Vagina (tissue), 2 donors: ENCODE measurements at regions not wholly inside any gene's neighbourhood (a gene's known extent, or its start where the extent isn't known, plus 50 kb on each side); places are given as distances from the start of the nearest gene placed in this dataset.

ENCODE experiments used
- POLR2A ChIP-seq, 2 donors: fragments of 450-650 bp; IDR thresholded peaks; one replicate each; pipeline ENCODE4 v1.6.1; 2017; ENCODE audit warnings: antibody characterized with exemption in 2 of 2, mild to moderate bottlenecking in 2 of 2, moderate library complexity in 2 of 2
- TF ChIP-seq, protein P1 (sequence below), 3 experiments: fragments of 450-650 bp in 2 of 3; fragments of 200-600 bp in 1 of 3; sonication (generic) in 1 of 3; IDR thresholded peaks; one replicate each; pipeline ENCODE4 v1.5.1; 2017 to 2019; ENCODE audit warnings: antibody characterized with exemption in 3 of 3, mild to moderate bottlenecking in 2 of 3, moderate library complexity in 2 of 3

DNA sequence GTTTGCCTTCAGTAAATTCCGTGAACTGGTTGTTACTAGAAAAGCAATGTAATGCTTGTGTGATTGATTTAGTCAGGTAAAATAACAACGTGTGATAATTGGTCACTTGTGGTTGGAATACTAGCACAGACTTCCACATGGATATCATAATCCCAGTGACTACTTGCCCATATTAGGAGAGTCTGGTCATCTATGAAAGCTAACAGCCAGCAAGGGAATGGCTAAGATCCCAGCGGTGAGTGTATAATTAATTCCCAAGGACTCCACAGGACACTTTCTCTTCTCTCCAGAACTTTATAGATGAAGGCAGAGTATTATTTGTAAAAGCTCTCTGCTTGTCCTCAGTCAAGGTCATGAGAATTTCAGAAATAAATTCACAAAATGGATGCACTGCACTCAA, 662.6 kb upstream of the TEX47 start:
- TF ChIP-seq, protein P1, sequence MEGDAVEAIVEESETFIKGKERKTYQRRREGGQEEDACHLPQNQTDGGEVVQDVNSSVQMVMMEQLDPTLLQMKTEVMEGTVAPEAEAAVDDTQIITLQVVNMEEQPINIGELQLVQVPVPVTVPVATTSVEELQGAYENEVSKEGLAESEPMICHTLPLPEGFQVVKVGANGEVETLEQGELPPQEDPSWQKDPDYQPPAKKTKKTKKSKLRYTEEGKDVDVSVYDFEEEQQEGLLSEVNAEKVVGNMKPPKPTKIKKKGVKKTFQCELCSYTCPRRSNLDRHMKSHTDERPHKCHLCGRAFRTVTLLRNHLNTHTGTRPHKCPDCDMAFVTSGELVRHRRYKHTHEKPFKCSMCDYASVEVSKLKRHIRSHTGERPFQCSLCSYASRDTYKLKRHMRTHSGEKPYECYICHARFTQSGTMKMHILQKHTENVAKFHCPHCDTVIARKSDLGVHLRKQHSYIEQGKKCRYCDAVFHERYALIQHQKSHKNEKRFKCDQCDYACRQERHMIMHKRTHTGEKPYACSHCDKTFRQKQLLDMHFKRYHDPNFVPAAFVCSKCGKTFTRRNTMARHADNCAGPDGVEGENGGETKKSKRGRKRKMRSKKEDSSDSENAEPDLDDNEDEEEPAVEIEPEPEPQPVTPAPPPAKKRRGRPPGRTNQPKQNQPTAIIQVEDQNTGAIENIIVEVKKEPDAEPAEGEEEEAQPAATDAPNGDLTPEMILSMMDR (IDR thresholded peaks at IDR 0.05): no peak
- no peak for TF ChIP-seq POLR2A (IDR thresholded peaks at IDR 0.05)
